HG02588 (cell line): ENCODE measurements at regions not wholly inside any gene's neighbourhood (a gene's known extent, or its start where the extent isn't known, plus 50 kb on each side); places are given as distances from the start of the nearest gene placed in this dataset.

Experiments
- ATAC-seq: cut with Tn5 transposase; IDR thresholded peaks from one replicate; pipeline ENCODE4 v1.9.1; 2021; ENCODE audit warnings: mild to moderate bottlenecking, moderate library complexity; ENCODE audit not compliant: unreplicated experiment

DNA sequence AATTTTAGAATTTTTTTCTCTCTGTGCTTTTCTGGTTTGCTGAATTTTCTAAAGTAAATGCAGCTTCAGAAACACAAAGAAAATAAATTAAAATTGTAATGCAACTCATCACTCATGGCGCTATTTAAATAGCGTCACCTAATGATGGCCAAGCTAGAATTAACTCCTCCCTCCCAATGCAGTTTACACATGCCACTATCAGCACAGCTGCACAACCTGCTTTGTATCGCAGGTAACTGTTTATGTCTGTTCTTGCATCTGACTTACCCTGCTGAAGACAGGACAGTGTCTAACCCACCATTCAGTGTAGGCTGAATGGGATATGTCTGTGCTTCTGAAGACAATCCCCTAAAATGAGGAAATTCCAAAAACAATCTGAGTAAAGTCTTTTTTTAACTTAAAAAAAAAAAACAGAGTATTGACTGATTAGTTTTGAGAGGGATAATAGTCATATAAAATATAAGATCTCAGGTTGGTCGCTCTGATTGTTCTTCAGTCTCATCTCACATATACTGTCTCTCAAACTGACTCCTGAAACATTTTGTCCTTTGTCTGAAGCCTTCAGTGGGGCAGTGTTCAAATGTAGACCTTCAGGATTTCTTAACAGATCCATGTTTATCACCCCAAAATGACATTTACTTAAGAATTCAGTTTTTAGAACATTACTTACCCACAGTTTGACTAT lies 271.4 kb downstream of the ZEB2 start:
- ATAC-seq: no peak

DNA sequence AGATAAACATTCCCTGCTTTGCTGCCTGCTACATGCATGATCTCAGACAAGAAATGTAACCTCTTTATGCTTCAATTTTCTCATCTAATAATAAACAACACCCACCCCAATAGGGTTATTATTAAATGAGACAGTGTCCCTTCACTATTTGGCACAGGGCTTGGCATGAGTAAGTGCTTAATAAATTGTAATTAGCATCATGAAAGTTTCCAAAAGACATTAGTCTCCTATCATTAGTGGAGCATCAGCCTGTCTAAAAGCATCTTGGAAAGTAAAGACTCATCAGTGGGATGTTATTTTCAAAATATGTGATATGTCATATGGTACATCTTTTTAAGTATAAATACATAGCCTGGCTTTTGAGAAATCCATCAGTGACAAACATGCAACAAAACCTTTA lies 275.0 kb downstream of the ZEB2 start:
- ATAC-seq: no peak

DNA sequence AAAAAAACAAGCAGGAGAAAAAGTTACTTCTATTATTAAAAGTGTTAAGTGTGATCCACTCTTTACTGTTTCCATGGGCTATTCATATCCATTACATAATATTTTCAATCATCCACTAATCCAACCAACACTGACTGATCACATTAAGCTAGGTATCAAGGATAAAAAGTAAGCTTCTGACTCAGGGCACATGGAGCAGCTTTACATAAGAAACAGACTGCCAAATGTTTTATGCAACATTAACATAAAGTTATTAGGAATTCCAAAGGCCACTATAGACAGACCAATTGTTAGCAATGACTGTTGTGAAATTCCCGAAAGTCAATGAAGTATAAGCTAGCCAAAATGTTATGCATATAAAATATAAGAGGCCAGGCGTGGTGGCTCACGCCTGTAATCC lies 277.6 kb downstream of the ZEB2 start:
- ATAC-seq: no peak

DNA sequence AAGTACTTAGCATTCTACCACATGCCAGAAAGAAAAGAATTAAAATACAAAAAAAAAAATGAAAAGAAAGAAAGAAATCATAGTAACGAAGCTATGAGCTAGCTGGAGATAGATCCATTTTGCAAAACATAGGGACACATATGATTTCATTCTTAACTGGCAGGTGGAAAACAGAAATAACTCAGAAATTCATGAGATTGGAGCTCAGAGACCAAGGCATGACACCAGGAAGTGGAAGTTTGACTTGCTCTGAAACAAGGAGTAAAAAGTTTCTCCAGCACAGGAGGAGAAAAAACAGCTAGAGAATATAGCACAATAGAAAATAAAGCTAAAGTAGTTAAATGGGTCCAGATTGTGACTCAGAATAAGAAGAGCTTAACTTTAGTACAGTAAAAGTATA lies 278.1 kb downstream of the ZEB2 start:
- no peak for ATAC-seq

DNA sequence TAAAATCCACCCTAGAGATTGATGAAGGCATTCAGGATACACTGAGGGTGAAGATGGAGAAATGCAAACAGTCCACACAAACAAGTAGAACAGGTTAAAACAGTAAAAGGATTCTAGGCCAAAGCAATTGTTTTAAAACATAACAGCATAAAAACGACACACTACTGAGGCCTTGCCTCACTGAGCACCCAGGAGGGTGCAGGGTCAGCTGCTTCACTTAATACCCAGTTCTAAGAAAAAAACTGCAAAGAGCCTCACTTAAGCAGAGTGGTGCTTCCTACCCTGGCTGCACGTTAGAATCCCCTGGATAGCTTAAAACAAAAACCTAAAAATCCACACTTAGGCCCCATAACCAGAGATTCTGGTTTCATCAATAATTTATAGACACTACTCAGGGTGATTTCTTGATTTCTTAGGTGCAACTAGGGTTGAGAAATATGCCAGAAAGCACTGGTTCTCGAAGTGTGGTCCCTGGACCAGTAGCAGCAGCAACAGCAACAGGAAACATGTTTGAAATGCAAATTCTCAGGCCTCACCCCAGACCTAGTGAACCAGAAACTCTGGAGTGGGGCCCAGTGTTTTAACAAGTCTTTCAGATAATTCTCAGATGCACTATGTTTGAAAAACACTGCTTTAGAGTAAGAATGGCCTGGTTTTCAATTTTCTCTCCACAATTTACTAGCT lies 279.1 kb downstream of the ZEB2 start:
- ATAC-seq: peak; percentile 91

DNA sequence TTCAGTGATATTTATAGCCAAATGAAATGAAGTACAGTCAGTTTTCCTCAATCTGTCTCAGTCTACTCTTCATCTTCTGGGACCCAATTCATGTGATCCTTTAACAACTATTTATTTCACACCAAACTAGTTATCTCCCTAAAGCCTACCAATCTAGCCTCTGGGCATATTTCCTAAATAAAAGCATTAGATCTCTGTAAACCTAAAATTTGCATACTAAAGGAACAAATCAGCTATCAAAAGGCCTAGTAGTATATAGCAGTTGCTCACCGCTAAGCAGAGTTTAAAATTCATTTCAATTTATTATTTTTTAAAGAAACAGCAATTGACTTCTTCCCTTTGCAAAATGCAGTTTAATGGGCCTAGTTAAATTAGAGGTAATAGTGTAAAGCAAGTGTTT lies 280.2 kb downstream of the ZEB2 start:
- ATAC-seq: no peak

DNA sequence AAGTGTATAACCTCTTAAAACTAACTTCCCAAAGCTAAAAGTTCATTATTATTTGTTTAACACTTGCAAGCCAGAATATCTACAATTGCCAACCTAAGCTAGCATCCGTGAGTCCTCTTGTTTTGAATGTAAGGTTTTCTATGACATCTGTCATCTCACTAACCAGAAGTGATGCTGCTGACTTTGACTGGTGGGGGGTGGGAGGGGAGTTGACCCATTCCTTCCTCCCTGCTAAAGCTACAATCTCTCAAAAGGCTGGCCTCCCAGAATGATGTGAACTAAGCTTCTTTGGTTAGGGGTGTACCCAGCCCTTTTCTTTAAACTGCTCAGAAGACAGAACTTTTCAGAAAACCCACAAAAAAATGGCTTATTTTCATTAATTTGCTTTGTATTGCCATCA lies 280.6 kb downstream of the ZEB2 start:
- ATAC-seq: no peak

DNA sequence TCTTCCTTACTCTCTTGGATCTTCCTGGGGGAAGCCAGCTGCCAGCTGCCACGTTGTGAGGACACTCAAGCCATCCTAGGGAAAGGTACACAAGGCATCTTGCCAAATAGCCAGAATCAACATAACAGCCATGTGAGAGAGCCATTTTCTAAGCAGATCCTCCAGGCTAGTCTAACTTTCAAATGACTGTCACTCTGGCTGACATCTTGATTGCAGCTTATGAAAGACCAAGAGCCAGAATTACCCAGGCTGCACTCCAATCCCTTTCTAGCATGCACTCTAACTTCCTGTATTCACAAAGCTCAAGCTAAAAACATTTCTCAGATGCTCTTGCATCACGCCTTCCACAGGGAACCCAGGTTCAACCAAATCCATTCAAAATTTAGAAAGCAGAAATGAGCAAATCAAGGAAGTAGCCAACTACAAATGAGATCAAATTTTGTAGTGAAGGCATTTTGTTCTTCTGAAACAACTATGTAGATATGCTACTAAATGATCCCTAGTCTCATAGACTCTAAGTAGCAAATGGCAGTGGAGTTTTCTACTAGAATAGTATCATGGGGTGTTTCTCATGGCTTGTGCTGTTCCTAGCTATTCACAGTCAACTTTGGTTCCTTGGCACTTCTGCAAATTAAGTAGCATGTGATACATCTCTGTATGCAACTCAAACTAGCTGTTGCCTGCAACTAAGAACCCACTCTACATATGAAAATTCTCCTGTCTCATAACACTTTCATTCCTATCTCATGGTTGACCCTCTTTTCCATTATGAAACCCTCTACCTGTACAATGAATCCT lies 281.9 kb downstream of the ZEB2 start:
- ATAC-seq: no peak

DNA sequence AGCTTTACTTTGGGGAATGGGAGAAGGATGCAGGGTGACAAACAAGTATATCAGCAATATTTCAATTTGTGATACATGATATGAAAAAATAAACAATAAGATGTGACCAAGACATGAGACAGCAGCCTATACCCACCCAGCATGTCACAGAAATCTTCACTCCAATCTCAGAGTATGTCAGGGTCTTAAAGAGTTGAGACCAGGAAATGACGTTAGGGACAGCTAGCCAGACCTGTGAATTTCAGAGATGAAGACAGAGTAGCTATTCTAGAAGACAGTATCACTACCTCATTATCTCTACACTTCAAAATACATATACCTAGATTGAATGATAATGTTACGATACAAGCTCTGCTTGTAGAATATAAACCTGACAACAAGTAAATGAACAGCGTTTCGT lies 282.8 kb downstream of the ZEB2 start:
- no peak for ATAC-seq

DNA sequence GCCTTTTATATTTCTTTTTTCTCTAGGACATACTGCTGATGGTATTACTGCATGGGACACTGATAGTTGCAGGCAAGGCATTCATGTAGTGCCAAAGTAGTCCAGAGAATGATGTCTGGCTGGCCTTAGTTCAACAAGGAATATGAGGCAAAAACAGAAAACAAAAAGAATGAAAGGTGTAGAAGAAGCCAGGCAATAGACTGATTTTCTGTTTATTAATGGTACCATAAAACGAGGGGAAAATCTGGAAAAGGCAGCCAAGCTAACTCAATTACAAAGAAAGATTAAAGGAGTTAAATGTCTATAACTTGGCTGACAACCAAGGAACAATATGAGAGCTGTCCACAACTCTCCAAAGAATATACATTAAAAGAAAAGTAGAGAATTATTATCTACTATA lies 284.9 kb downstream of the ZEB2 start:
- ATAC-seq: no peak

DNA sequence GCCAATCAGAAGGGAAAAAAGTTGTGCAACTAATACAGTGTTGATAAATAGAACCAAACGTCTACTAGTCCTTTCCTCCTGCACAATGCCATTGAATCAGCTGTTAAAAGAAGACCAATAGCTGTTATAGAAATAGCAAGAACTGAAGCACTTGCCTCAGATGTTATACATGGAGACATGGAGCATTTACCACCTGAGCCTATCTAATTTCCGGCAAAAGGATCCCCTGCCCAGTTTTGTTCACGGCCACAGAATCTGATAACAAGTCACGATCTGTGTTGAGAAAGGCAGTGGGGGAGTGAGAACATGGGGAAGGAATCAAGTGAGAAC lies 285.4 kb downstream of the ZEB2 start:
- ATAC-seq: no peak

DNA sequence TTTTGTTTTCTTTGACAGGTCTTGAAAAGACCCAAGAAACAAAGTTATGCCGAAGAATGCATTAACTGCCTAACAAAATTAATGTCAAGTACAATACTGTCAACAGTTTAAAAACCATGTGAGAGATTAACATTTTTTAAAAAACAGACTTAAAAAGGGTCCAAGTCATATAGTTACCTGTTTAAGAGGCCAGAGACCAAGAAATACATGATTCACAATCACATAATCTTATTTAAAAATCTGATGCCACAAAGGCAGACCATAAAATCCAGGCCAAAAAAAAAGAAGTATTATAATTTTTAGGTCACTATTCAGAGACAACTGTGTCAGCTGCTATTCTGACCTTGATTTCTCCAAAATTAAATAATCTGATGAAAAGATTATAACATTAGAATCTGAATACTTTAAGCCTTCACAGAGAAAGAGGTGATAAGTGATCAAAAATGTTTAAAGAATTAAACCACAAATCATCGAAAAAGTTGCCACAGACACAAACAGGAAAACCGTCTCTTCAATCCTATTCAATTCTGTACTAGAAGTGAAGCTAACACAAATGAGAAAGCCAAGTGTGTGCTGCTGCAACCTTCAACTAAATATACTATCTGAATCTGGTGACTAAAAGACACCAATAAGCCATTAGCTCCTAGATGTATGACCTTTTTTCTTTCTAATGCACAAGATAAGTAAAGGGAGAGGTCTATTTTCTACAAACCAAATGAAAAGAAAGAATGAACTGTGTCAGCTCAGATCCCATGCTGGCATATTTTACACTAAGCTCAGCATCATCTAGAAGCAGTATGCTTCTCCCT lies 286.0 kb downstream of the ZEB2 start:
- ATAC-seq: no peak

DNA sequence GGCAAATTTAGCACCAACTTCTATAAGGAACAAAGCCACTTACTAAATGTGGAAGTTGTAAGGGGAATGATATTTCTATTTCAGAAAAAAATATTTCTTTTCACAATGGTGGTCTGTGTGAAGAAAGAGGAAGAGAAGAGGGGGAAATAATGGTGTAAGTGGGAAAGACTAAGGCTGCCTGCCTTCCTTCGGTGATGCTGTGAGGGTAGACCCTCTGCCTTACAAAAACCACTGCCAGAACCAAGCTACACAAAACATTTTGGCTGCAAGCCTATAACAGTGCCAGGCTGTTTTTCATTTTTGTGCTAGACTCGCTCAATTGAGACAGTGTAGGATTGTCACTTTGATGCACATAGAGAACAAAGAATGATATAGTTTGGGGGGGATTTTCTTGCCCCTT lies 286.6 kb downstream of the ZEB2 start:
- no peak for ATAC-seq

DNA sequence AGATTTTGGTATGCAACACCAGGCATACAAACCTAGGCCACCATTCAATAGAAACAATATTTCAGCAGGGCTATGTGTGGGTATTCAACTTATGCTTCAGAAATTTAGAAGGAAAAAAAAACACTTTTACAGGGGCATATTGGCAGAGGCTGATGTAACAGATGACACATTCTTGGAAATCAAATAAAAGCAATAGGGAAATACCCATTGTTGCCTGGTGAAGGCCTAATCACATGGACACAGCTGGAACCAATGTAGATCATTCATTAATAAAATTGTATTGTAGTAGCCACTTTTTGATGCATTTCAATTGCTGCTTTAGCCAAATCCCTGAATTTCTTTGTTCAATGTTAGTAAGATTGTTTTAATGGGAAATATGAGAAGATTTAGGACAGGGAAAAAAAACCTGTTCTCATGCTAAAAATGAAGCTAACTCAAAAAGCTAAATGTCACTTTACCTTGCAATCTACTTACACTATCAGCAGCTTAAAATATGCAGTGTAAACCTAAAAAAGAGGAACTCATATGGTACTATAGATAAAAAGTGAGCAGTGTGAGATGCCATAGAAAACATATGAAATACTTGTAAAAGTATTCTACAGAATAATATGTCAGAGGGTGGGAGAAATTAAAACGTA lies 289.4 kb downstream of the ZEB2 start:
- ATAC-seq: no peak

DNA sequence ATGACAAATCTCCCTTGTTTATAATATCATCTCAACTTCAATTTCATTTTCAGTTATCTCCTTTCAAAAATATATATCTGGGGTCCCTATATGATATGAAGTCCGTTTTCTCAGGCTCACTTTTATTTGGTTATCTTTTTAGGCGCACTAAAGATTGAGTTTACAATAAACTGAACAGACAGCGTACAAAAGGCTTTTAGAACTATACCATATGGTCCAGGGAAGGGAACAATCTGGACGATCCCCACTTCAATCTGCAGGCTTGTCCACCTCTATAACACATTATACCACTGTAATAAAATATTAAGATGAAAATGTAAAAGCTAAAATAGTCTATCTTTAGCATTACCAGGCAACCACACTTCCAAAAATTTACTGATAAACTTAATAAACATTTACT lies 289.9 kb downstream of the ZEB2 start:
- no peak for ATAC-seq

DNA sequence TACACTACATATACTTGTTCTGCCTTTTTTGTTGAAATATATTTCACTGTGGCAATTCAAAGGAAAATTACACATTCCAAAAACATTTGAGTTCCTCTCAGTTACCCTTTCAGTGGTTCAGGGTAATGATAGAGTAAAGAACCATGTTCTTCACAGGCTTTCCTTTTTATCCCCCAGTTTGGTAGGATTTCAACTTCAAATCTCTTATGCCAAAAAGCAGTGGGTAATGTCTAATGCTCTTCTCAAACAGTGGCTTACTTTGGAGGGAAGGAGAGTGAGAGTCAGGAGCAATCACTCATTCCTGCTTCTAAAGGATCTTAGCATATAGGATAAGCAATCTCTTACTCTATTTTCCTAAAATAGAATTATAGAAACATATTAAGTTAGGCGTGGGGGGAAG lies 290.6 kb downstream of the ZEB2 start:
- no peak for ATAC-seq

DNA sequence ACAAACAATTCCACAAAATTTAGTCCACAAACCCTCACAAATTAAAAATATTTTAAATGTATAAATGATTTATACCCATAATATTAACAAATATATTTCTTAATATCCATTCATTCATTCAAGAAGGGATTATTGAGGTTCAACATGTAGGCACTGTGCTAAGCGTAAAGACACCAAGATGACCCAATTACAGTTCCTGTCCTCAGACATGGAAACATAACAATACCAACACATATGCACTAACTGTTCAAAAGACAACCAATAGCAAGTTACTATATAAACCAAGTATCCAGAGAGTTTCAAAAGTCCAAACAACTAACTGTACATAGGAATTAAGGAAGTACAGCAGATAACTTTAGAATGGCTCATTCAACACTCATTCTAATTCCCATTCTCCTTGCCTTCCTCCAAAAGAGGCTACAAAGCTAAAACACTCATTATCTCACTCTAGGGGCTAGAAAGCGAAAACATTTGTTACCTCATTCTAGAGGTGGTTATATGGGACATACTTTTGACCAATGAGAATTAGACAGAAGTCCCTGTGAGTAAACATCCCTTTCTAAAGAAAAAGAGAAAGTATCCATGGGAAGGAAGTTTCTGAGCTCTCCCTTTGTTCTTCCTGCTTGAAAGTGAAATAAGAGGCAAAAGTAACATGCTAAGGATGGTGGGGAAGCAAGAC lies 292.4 kb downstream of the ZEB2 start:
- no peak for ATAC-seq

DNA sequence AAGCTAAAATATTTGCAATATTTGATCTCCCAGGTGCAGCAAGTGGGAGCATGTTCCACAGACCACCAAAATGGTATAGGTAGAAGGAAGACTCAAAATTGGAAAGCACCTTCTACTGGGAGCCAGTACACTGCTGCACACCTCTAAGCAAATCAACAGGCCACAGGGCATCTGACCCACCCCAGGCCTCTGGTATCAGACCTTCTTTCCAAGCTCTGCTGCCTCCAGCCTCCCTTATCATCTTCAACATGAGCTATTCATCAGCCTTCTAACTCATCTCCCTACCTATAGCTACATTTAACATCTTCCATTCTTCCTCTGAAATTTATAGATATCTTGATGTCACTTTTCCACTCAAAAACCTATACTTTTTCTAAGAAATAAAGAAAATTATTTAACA lies 294.8 kb downstream of the ZEB2 start:
- no peak for ATAC-seq

DNA sequence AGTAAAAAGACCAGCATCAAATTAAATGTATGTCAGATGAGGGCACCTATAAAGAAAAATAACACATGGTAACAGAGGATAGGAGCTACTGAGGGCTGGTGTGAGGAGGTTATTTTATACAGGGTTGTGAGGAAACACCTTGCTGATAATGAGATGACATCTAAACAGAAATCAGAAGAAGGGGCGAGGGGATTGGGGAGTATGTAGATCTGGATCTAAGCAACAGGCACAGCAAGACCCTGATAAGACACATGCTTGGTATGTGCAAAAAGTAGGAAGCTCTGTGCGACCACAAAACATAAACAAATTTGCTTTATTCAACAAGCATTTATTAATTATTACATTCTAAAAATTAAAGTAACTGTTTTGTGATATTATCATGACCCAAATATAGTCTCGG lies 295.4 kb downstream of the ZEB2 start:
- ATAC-seq: no peak

DNA sequence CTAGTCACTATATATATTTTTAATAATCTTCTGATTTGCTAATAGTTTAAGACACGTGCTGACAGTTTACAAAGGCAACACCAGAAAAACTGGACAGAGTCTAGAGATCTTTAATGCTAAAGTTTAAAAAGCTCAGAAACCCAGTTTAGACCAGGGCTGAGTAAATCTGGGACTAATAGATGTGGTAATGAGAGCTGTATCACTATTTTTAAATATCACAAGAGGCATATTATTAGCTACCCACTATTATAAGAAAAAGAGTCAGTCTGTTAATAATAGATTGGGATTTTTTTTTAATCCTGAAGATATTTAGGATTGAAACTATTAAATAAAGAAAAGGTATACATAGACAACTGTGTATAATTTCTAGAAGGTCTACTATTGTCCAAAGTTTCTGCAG lies 299.9 kb downstream of the ZEB2 start:
- no peak for ATAC-seq
